HUES64 (cell line): ENCODE measurements at regions not wholly inside any gene's neighbourhood (a gene's known extent, or its start where the extent isn't known, plus 50 kb on each side); places are given as distances from the start of the nearest gene placed in this dataset.
"Not testable (repeated sequence)": the region's sequence is repeated elsewhere in the genome, so short reads cannot be mapped to it uniquely, and the experiment has no call there.

Experiments used
- H3K27ac ChIP-seq: 2 replicates; pipeline ENCODE4 v1.7.0; 2013; ENCODE audit warnings: low read depth, low read length, inconsistent platforms
- H3K27me3 ChIP-seq: 2 replicates; pipeline ENCODE4 v1.6.1; 2013; ENCODE audit warnings: mild to moderate bottlenecking, low read length; ENCODE audit not compliant: insufficient read depth
- H3K36me3 ChIP-seq: 2 replicates; pipeline ENCODE4 v1.6.1; 2013; ENCODE audit warnings: mild to moderate bottlenecking, low read length; ENCODE audit not compliant: insufficient read depth
- H3K4me1 ChIP-seq: 2 replicates; pipeline ENCODE4 v1.6.1; 2013; ENCODE audit warnings: mild to moderate bottlenecking, low read length, moderate library complexity; ENCODE audit not compliant: insufficient read depth
- H3K4me3 ChIP-seq: 2 replicates; pipeline ENCODE4 v1.5.1; 2013; ENCODE audit warnings: mild to moderate bottlenecking, low read length, moderate library complexity
- H3K9ac ChIP-seq: 2 replicates; pipeline ENCODE4 v1.6.1; 2013; ENCODE audit warnings: mild to moderate bottlenecking, low read depth, low read length
- H3K9me3 ChIP-seq: 2 replicates; pipeline ENCODE4 v1.6.1; 2013; ENCODE audit warnings: low read depth, low read length; ENCODE audit not compliant: insufficient read depth
- WGBS: fragments of 150-250, 120-280 bp; methylation state at CpG from one replicate; pipeline ENCODE4 v1.1.7; 2013; ENCODE audit warnings: missing lambda C conversion rate; 5-methylcytosine and 5-hydroxymethylcytosine counted together

- Histone ChIP-seq H3K4me1 (0 out of 2 replicates have a peak, but pooled peaks cover 13% of the 10 kb centered on the region), H3K9me3 (no peaks in the 10 kb centered on the region), H3K4me3 (no peak overlapping the region), H3K27ac (no peak overlapping the region), H3K27me3 (no peaks in the 10 kb centered on the region), H3K9ac (no peak overlapping the region), H3K36me3 (no peaks in the 10 kb centered on the region)
- WGBS, result 92% methylated on average over 2 of the region's 2 CpGs
Observed at GRCh38 chr13:62171697-62172096, 756.0 kb upstream of the PCDH20 start.

- H3K9ac ChIP-seq, result no peak overlapping the region
- no peaks in the 10 kb centered on the region for H3K27me3 ChIP-seq
- no peak overlapping the region for H3K4me3 ChIP-seq
- WGBS, result 96% methylated on average over 13 of the region's 13 CpGs
- H3K9me3 ChIP-seq, result no peaks in the 10 kb centered on the region
- H3K27ac ChIP-seq, result no peak overlapping the region
- no peaks in the 10 kb centered on the region for H3K36me3 ChIP-seq
- H3K4me1 ChIP-seq, result no peaks in the 10 kb centered on the region
Observed at GRCh38 chr13:62168891-62169290, 753.2 kb upstream of the PCDH20 start.

- 96% methylated on average over 12 of the region's 12 CpGs for WGBS
- H3K36me3 ChIP-seq, result no peaks in the 10 kb centered on the region
- no peaks in the 10 kb centered on the region for H3K9me3 ChIP-seq
Observed at GRCh38 chr13:62167650-62168172, 752.1 kb upstream of the PCDH20 start.

DNA sequence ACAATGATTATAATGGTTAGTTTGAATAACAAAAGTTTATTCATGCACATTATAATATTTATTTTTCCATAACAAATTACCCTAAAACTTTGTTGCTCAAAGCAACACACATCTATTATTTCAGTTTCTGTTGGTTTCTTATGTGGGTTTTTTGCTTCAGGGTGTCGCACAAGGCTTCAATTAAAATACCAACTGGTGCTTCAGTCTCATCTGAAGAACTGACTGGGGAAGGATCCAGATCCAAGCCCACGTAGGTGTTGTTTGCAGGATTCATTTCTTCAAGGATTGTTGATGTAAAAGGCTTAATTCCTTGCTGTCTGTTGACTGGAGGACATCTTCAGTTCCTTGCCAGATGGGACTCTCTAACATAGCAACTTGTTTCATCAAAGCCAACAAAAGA, 747.2 kb upstream of the PCDH20 start:
- Histone ChIP-seq H3K36me3 (no peaks in the 10 kb centered on the region), H3K4me1 (no peaks in the 10 kb centered on the region), H3K9ac (no peak overlapping the region), H3K27me3 (no peaks in the 10 kb centered on the region), H3K9me3 (no peaks in the 10 kb centered on the region), H3K4me3 (no peak overlapping the region), H3K27ac (no peak overlapping the region)
- 94% methylated on average over 2 of the region's 2 CpGs for WGBS

More at GRCh38 chr13:62167650-62168172, 752.1 kb upstream of the PCDH20 start:
- Histone ChIP-seq H3K4me1 (no peaks in the 10 kb centered on the region), H3K4me3 (no peak overlapping the region), H3K9ac (no peak overlapping the region), H3K27me3 (no peaks in the 10 kb centered on the region), H3K27ac (no peak overlapping the region)

DNA sequence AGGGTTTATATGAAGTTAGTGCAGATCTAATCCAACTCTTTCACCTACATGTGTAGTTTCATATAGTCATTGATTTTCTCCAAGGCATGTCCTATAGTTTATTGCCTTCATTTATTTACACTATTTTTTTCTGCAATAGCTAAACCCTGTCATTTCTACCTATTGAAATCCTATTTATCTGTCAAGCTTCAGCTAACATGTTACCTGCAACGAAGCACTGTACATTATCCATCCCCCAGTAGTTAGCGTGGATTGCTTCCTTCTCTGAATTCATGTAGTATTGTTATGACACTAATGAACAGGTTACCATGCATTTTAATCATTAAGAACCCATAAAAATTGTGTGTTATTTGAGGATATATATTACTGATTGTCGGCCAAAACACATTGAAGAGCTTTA, 742.9 kb upstream of the PCDH20 start:
- Histone ChIP-seq H3K27ac (no peak overlapping the region), H3K36me3 (no peaks in the 10 kb centered on the region), H3K9ac (no peak overlapping the region), H3K9me3 (no peaks in the 10 kb centered on the region), H3K4me3 (no peak overlapping the region), H3K4me1 (no peaks in the 10 kb centered on the region), H3K27me3 (no peaks in the 10 kb centered on the region)
- WGBS, result 92% methylated on average over 1 of the region's 3 CpGs

GRCh38 chr13:62151724-62152123, 736.1 kb upstream of the PCDH20 start:
- not testable (repeated sequence) for H3K4me1 ChIP-seq, H3K36me3 ChIP-seq, H3K4me3 ChIP-seq, H3K27ac ChIP-seq, H3K27me3 ChIP-seq, H3K9ac ChIP-seq
- WGBS, result 60% methylated on average over 2 of the region's 2 CpGs
- peaks cover 11% of the 10 kb centered on the region for H3K9me3 ChIP-seq

GRCh38 chr13:62142048-62142447, 726.4 kb upstream of the PCDH20 start:
- Histone ChIP-seq H3K36me3 (no peaks in the 10 kb centered on the region), H3K9me3 (peaks cover 30% of the 10 kb centered on the region), H3K9ac (no peak overlapping the region), H3K27ac (no peak overlapping the region), H3K27me3 (no peaks in the 10 kb centered on the region), H3K4me3 (no peak overlapping the region), H3K4me1 (no peaks in the 10 kb centered on the region)
- 95% methylated on average over 2 of the region's 3 CpGs for whole genome bisulfite sequencing

GRCh38 chr13:62139597-62139996, 723.9 kb upstream of the PCDH20 start:
- no peaks in the 10 kb centered on the region for H3K36me3 ChIP-seq
- H3K27ac ChIP-seq, result no peak overlapping the region
- no peak overlapping the region for H3K4me3 ChIP-seq
- no peaks in the 10 kb centered on the region for H3K4me1 ChIP-seq
- no peak overlapping the region for H3K9ac ChIP-seq
- H3K27me3 ChIP-seq, result no peaks in the 10 kb centered on the region
- H3K9me3 ChIP-seq, result peaks cover 35% of the 10 kb centered on the region

GRCh38 chr13:62137629-62138405, 722.2 kb upstream of the PCDH20 start:
- H3K9me3 ChIP-seq, result peaks cover 35% of the 10 kb centered on the region
- no peaks in the 10 kb centered on the region for H3K4me1 ChIP-seq
- 96% methylated on average over 2 of the region's 2 CpGs for WGBS
- H3K27me3 ChIP-seq, result no peaks in the 10 kb centered on the region
- H3K36me3 ChIP-seq, result no peaks in the 10 kb centered on the region
- no peak overlapping the region for H3K27ac ChIP-seq
- no peak overlapping the region for H3K9ac ChIP-seq
- H3K4me3 ChIP-seq, result no peak overlapping the region

DNA sequence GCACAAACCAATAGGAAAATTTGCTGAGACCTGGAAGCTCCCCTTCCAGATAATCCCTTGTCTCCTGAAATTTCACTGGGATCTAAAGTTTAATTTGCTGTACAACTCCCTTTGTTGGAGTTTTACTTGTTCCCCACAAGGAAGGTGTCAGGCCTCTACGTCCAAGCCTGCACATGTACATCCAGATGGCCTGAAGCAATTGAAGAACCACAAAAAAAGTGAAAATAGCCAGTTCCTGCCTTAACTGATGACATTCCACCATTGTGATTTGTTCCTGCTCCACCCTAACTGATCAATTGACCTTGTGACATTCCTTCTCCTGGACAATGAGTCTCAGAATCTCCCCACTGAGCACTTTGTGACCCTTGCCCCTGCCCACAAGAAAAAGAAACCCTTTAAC, 716.0 kb upstream of the PCDH20 start:
- no peaks in the 10 kb centered on the region for H3K27me3 ChIP-seq
- no peak overlapping the region for H3K9ac ChIP-seq
- WGBS, result 45% methylated on average over 1 of the region's 1 CpG
- peaks cover 4% of the 10 kb centered on the region; the same call in 1 of the 2 replicates for H3K9me3 ChIP-seq
- H3K4me3 ChIP-seq, result no peak overlapping the region
- no peak overlapping the region for H3K27ac ChIP-seq
- H3K36me3 ChIP-seq, result no peaks in the 10 kb centered on the region
- H3K4me1 ChIP-seq, result no peaks in the 10 kb centered on the region

- Histone ChIP-seq H3K4me3 (no peak overlapping the region), H3K4me1 (no peaks in the 10 kb centered on the region), H3K27ac (no peak overlapping the region; the same call in 1 of the 2 replicates), H3K36me3 (no peaks in the 10 kb centered on the region), H3K27me3 (no peaks in the 10 kb centered on the region), H3K9me3 (peaks cover 4% of the 10 kb centered on the region; the same call in 1 of the 2 replicates), H3K9ac (no peak overlapping the region)
- 86% methylated on average over 5 of the region's 5 CpGs for WGBS
Observed at GRCh38 chr13:62130062-62130970, 714.7 kb upstream of the PCDH20 start.
